Stomach (tissue), 4 donors: ENCODE measurements at regions not wholly inside any gene's neighbourhood (a gene's known extent, or its start where the extent isn't known, plus 50 kb on each side); places are given as distances from the start of the nearest gene placed in this dataset.

ENCODE experiments used
- EP300 ChIP-seq: sonication (generic); formaldehyde crosslinking; IDR thresholded peaks from one replicate; pipeline ENCODE4 v1.6.1; 2017; ENCODE audit warnings: antibody characterized with exemption
- POLR2A ChIP-seq, 4 donors: fragments of 450-650 bp; IDR thresholded peaks; one replicate each; pipeline ENCODE4 v1.6.1; 2016; ENCODE audit warnings: antibody characterized with exemption in 4 of 4, control low read depth in 2 of 4, mild to moderate bottlenecking in 1 of 4, moderate library complexity in 1 of 4
- POLR2AphosphoS5 ChIP-seq, 3 donors: sonication (generic); formaldehyde crosslinking; IDR thresholded peaks; one replicate each; pipeline ENCODE4 v1.6.1; 2016; ENCODE audit warnings: antibody characterized with exemption in 3 of 3
- TF ChIP-seq, protein P1 (sequence below), 7 experiments: fragments of 450-650 bp in 4 of 7; fragments of 200-600 bp in 3 of 7; sonication (generic) in 3 of 7; IDR thresholded peaks; one replicate each; pipeline ENCODE4 v1.5.1; 2016 to 2019; ENCODE audit warnings: antibody characterized with exemption in 7 of 7, control low read depth in 2 of 7, mild to moderate bottlenecking in 1 of 7

GRCh38 chr2:190810981-190811587, 69.5 kb upstream of the GLS start:
- no peak for TF ChIP-seq POLR2A (IDR thresholded peaks at IDR 0.05)
- TF ChIP-seq, protein P1, sequence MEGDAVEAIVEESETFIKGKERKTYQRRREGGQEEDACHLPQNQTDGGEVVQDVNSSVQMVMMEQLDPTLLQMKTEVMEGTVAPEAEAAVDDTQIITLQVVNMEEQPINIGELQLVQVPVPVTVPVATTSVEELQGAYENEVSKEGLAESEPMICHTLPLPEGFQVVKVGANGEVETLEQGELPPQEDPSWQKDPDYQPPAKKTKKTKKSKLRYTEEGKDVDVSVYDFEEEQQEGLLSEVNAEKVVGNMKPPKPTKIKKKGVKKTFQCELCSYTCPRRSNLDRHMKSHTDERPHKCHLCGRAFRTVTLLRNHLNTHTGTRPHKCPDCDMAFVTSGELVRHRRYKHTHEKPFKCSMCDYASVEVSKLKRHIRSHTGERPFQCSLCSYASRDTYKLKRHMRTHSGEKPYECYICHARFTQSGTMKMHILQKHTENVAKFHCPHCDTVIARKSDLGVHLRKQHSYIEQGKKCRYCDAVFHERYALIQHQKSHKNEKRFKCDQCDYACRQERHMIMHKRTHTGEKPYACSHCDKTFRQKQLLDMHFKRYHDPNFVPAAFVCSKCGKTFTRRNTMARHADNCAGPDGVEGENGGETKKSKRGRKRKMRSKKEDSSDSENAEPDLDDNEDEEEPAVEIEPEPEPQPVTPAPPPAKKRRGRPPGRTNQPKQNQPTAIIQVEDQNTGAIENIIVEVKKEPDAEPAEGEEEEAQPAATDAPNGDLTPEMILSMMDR (IDR thresholded peaks at IDR 0.05): no peak
- no peak for TF ChIP-seq EP300
- no peak for TF ChIP-seq POLR2AphosphoS5 (IDR thresholded peaks at IDR 0.05)
